OCI-M2 (cell line): ENCODE measurements at regions not wholly inside any gene's neighbourhood (a gene's known extent, or its start where the extent isn't known, plus 50 kb on each side); places are given as distances from the start of the nearest gene placed in this dataset.

Source experiments
- DNase-seq: peaks from one replicate; lab custom pipeline; 2025; ENCODE audit not compliant: unreplicated experiment; lab: John Stamatoyannopoulos, UW

- no peak for DNase-seq
These were observed 888.7 kb downstream of the RAB28 start for GRCh38 chr4:12595489-12595888.

- no peak for DNase-seq
These were observed 895.6 kb downstream of the RAB28 start for GRCh38 chr4:12588582-12588981.

DNA sequence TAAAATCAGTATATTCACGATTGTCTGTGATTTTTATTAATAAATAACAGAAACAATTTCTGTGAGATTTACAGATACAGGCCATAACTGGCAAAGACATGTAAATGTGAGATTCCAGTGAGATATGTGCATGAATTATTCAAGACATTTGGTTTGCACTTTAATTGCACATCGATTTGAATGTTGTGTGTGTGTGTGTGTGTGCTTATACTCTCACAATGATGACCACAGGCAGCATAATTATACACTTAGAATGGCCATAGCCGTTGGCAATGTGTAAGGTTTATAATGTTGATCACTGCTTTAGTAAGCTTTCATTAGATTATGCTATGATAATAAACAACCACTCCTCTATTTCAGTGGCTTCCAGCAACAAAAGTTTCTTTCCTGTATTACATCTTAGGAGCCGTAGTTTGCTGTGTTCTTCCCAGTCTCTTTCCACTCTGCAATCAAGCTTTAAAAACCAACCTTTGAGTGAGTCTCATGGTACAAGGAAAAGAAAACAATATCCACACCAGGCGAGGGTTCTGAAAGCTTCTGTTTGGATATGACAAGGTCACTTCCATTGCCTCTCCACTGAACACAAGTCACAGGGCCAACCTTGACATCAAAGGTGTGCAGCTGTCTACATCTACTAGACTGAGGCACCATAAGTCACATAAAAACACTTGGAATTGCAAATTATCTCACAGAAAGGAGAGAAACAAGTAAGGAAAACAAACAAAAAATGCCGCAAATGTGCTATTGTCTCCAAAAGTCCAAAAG, 897.7 kb downstream of the RAB28 start:
- no peak for DNase-seq

- DNase-seq: no peak
These were observed 899.8 kb downstream of the RAB28 start for GRCh38 chr4:12584116-12584875.

DNA sequence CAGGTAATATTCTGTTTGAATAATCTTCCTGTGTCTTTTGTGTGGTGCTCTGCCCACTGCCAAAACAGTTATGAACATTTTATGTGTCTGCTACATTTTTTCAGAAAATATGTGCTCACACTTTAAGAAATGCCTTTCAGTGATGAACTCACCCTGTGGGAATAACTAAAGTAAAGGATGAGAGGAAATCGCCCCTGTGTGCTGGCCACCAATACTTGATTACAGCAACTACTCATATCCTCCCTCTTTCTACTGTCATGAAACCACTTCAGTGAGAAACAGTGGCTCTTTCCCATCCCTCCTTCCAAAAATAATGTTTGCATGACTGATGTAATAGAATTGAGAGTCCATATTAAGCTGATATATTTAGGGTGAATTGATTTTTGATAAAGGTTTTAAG, 900.9 kb downstream of the RAB28 start:
- DNase-seq: no peak

- no peak for DNase-seq
These were observed 903.4 kb downstream of the RAB28 start for GRCh38 chr4:12580787-12581186.

GRCh38 chr4:12579172-12579571, 905.0 kb downstream of the RAB28 start:
- DNase-seq: no peak

- DNase-seq: no peak
These were observed 907.7 kb downstream of the RAB28 start for GRCh38 chr4:12576409-12576808.

DNA sequence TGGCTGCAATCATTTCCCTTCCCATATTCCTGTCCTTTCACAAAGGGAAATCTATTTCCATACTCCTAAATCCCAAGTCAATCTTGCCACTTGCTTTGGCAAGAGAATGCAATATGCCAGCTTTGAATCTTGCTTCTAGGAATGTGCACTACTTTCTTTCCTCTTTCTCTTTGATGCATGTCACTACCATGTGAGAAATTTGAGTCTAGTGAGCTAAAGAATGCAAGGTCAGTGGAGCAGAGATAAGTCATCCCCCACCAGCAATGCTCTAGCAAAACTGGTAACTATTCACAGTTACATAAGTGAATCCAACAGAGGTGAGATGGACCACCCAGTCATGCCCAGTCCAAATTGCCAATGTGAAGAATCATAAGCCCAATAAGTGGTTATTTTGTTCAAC, 910.4 kb downstream of the RAB28 start:
- DNase-seq: no peak

- DNase-seq: no peak
These were observed 921.5 kb downstream of the RAB28 start for GRCh38 chr4:12562476-12563140.

- DNase-seq: no peak
These were observed 922.1 kb downstream of the RAB28 start for GRCh38 chr4:12562021-12562420.

DNA sequence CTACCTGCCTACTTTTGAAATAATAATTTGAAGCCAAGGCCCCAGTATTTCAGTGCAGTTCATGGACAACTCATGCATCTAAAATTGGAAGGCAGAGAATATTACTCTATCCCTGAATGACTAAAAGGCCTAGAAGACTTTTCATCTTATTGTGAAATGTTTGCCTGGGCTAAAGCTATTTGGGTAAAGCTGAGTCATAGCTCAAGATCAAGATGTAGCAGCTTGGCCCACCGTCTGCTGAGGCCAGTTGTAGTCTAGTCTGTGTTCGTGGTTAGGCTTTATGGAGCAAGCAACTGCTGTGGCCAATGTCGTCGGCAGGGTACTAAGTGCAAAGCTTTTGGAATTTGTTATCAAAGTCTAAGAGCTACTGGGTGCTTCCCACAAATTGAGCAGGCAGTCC, 929.1 kb downstream of the RAB28 start:
- DNase-seq: no peak

GRCh38 chr4:12548678-12549077, 935.5 kb downstream of the RAB28 start:
- DNase-seq: no peak

- no peak for DNase-seq
These were observed 938.3 kb downstream of the RAB28 start for GRCh38 chr4:12545812-12546211.

GRCh38 chr4:12538162-12538561, 946.0 kb downstream of the RAB28 start:
- DNase-seq: no peak

DNA sequence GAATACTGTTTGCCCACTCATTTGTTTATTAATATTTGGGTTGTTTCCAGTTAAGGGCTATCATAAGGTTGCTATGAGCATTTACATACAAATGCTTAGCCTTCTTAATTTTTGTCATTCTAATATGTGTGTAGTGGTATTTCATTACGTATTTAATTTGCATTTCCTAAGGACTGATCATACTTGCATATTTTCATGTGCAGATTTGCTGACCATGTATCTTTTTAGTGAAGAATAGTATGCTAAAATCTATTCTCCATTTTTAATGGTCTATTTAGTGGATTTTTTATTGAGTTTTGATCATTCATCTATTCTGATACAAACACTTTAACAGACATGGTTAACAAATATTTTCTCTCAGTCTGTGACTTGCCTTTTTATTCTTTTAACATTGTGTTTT, 949.5 kb downstream of the RAB28 start:
- DNase-seq: no peak

GRCh38 chr4:12519426-12519825, 964.7 kb downstream of the RAB28 start:
- DNase-seq: no peak

GRCh38 chr4:12507868-12508481, 976.2 kb downstream of the RAB28 start:
- no peak for DNase-seq

DNA sequence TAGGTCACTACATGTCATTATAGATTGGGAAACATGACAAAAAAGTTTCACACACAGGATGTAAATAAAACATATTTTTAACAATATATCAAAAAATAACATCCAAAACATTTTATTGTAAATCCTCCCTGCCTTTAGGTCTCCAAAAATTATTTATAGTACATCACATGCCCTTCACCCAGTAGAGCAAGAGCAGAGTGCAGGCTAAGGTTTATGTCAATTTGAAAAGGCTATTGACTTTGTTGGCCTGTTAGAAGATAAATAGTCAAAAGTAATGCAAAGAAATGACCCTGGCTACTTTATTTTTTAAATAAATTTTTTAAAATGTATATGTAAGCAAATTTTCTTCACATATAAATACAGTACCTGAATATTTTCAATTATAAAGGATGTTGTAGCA, 983.7 kb downstream of the RAB28 start:
- no peak for DNase-seq

- no peak for DNase-seq
These were observed 984.4 kb downstream of the RAB28 start for GRCh38 chr4:12499693-12500092.

DNA sequence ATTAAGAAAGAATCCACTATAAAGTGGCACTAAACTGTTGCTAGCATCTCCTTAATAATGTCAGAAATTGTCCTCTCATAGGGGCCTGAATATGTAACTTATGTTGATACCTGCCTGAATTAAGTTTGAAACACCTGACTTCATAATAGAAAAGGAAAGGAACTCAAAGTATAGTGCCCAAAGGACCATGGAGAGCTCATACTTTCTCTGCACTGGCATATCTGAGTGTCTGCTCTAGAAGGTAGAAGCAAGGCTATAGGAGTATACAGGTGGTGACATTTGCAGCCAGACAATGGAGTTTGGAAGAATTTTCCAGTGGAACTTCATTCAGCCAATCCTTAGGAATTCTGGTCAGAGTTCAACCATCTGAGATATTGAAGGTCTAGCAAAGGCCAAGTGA, 988.9 kb downstream of the RAB28 start:
- DNase-seq: no peak
